Left ventricle myocardium inferior (tissue), 1 donor: ENCODE measurements at regions not wholly inside any gene's neighbourhood (a gene's known extent, or its start where the extent isn't known, plus 50 kb on each side); places are given as distances from the start of the nearest gene placed in this dataset.

Experiments
- DNase-seq: peaks from one replicate; pipeline ENCODE4 v3.0.0-alpha.2; 2020
- H3K27ac ChIP-seq: fragments of 200-600 bp; replicated peaks from 2 replicates; pipeline ENCODE4 v1.8.0; 2021
- H3K27me3 ChIP-seq: fragments of 200-600 bp; 2 replicates; pipeline ENCODE4 v1.8.0; 2021; ENCODE audit warnings: low read depth
- H3K36me3 ChIP-seq: fragments of 200-600 bp; 2 replicates; pipeline ENCODE4 v1.8.0; 2021
- H3K4me1 ChIP-seq: fragments of 200-600 bp; 2 replicates; pipeline ENCODE4 v1.8.0; 2021
- H3K4me3 ChIP-seq: fragments of 200-600 bp; 2 replicates; pipeline ENCODE4 v1.8.0; 2021; ENCODE audit warnings: mild to moderate bottlenecking, moderate library complexity
- H3K9me3 ChIP-seq: fragments of 200-600 bp; replicated peaks from 2 replicates; pipeline ENCODE4 v1.8.0; 2021
- intact Hi-C: fragments of 100-400 bp; cut with micrococcal nuclease; formaldehyde crosslinking; loops from one replicate; pipeline ENCODE4 v1.11.0; 2022
- TF ChIP-seq, protein P1 (sequence below): fragments of 200-600 bp; IDR thresholded peaks from 2 replicates; pipeline ENCODE4 v1.8.0; 2021; ENCODE audit warnings: antibody characterized with exemption, mild to moderate bottlenecking, borderline replicate concordance
- donor health status: DM: no; HTN: yes; CAD: no; lungs with severe emphysema.

DNA sequence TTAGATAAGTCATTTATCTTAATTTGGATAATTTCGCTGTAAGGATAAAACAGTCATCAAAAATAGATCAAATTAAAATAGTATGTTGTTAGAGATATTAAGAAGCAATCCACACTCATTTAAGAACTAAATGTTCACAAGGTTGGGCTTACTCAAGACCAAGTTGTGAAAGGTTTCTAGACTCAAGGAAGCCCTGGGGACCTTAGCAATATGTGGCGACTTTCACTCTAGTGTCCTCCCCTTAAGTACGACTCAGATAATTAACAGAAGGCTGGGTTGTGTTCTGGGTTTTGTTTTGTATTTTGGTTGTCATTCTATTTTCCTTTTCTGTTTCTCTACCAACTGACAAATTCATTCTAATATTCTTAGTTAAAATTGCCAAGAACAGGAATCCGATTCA is 1008.0 kb downstream of the PCDH9 start:
- Histone ChIP-seq H3K4me3 (no peak overlapping the region), H3K27ac (no peak overlapping the region), H3K4me1 (no peaks in the 10 kb centered on the region), H3K27me3 (no peaks in the 10 kb centered on the region), H3K9me3 (no peaks in the 10 kb centered on the region), H3K36me3 (no peaks in the 10 kb centered on the region)
- intact Hi-C loops: no loop called here
- TF ChIP-seq, protein P1, sequence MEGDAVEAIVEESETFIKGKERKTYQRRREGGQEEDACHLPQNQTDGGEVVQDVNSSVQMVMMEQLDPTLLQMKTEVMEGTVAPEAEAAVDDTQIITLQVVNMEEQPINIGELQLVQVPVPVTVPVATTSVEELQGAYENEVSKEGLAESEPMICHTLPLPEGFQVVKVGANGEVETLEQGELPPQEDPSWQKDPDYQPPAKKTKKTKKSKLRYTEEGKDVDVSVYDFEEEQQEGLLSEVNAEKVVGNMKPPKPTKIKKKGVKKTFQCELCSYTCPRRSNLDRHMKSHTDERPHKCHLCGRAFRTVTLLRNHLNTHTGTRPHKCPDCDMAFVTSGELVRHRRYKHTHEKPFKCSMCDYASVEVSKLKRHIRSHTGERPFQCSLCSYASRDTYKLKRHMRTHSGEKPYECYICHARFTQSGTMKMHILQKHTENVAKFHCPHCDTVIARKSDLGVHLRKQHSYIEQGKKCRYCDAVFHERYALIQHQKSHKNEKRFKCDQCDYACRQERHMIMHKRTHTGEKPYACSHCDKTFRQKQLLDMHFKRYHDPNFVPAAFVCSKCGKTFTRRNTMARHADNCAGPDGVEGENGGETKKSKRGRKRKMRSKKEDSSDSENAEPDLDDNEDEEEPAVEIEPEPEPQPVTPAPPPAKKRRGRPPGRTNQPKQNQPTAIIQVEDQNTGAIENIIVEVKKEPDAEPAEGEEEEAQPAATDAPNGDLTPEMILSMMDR: no peak
- DNase-seq: no peak

DNA sequence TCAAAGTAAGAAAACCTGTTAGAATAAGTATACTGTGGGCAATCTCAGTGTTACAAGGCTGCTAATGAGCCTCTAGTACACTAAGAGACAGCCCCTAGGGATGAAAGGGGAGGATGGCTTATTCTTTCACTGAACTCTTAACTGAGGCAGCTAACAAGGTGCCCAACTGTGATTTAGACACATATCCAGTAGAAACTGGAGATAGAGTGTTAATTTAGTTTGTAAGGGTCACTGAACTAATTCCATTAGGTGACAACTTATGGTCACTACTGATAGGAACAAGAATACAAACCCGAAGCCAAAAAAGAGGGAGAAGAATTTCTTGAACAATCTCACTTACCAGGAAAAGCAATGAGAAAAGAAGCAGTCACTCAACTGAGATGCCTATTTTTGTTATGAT is 1010.6 kb downstream of the PCDH9 start:
- no peaks in the 10 kb centered on the region for H3K9me3 ChIP-seq
- TF ChIP-seq, protein P1: no peak

DNA sequence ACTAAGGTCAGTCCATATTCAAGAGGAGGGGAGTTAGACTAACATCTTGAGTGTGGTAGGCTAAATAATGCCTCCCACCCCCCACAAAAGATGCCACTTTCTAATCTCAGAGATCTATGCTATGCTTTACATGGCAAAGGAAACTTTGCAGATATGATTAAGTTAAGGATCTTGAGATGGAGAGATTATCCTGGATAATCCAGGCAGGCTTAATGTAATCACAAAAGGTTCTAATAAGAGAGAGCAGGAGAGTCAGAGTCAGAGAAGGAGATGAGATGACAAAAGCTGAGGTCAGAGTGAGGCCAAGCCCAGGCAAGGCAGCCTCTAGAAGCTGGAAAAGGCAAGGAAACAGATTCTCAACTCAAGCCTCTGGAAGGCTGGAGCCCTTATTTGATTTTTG is 1011.6 kb downstream of the PCDH9 start:
- Histone ChIP-seq H3K36me3 (no peaks in the 10 kb centered on the region), H3K27me3 (no peaks in the 10 kb centered on the region), H3K4me3 (no peak overlapping the region), H3K4me1 (no peaks in the 10 kb centered on the region), H3K9me3 (no peaks in the 10 kb centered on the region), H3K27ac (no peak overlapping the region)
- no peak for DNase-seq
- intact Hi-C loops: no loop called here
- TF ChIP-seq, protein P1: no peak

More for the DNA sequence above, 1010.6 kb downstream of the PCDH9 start:
- Histone ChIP-seq H3K4me3 (no peak overlapping the region), H3K27ac (no peak overlapping the region), H3K4me1 (no peaks in the 10 kb centered on the region), H3K27me3 (no peaks in the 10 kb centered on the region), H3K36me3 (no peaks in the 10 kb centered on the region)
- DNase-seq: no peak
- intact Hi-C loops: no loop called here

DNA sequence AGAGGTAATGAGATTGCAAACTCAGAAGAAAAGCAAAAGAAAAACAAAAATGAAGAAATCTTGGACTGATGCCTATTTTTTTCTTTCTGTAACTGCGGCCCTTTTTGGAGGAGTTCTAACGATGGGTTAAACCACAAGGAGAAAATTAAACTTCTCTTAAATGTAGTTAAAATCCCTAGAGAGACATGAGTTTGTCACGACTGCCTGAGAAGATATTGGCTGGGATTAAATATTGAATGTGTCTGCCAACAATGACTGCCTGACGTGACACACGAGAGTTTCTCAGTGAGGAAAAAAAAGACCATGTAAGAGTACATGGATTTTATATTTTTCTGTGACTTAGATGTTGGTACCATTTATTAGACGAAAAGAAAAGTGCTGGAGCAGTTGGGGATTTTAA is 1013.4 kb downstream of the PCDH9 start:
- DNase-seq: no peak
- TF ChIP-seq, protein P1: no peak
- H3K4me3 ChIP-seq: no peak overlapping the region
- H3K4me1 ChIP-seq: no peaks in the 10 kb centered on the region
- H3K27ac ChIP-seq: no peak overlapping the region
- H3K27me3 ChIP-seq: no peaks in the 10 kb centered on the region
- no peaks in the 10 kb centered on the region for H3K36me3 ChIP-seq
- no peaks in the 10 kb centered on the region for H3K9me3 ChIP-seq
- intact Hi-C loops: no loop called here

DNA sequence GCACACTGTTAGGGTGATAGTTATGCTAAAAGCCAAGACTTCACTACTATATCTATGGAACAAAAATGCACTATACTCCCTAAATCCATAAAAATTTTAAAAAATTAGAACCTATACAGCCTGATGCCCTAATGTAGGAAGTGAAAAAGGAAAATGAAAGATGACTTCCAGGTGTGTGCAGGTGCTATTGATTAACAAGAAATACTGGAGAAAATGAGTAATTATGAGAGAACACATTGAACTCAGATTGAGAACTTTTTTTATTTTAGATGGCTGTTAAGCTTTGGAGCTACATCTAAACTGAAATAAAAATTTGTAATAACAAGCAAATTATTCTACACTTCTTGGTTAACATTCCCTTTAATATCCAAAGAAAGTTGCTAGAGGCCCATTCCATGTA is 1015.7 kb downstream of the PCDH9 start:
- TF ChIP-seq, protein P1: no peak

DNA sequence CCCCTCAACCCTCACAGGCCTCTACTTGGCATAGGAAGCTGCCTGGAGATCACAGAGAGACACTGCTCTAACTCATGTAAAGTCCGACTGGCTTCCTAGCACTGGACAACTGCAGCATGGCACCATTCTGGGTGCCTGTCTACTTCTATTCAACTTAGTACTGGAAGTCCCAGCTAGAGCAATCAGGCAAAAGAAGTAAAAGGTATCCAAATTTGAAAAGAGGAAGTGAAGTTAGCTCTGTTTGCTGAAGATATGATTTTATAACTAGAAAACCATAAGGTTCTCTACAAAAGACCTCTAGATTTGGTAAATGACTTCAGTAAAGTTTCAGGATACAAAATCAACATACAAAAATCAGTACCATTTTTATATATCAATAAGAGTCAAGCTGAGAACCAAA is 1017.6 kb downstream of the PCDH9 start:
- no peaks in the 10 kb centered on the region for H3K4me1 ChIP-seq
- H3K27ac ChIP-seq: no peak overlapping the region
- TF ChIP-seq, protein P1: no peak
- no peaks in the 10 kb centered on the region for H3K27me3 ChIP-seq
- DNase-seq: no peak
- no peaks in the 10 kb centered on the region for H3K36me3 ChIP-seq
- no peak overlapping the region for H3K4me3 ChIP-seq
- no peaks in the 10 kb centered on the region for H3K9me3 ChIP-seq
- intact Hi-C loops: no loop called here

More for the DNA sequence above, 1015.7 kb downstream of the PCDH9 start:
- Histone ChIP-seq H3K9me3 (no peaks in the 10 kb centered on the region), H3K4me3 (no peak overlapping the region), H3K27ac (no peak overlapping the region), H3K36me3 (no peaks in the 10 kb centered on the region), H3K4me1 (no peaks in the 10 kb centered on the region), H3K27me3 (no peaks in the 10 kb centered on the region)
- intact Hi-C loops: no loop called here
- DNase-seq: no peak
